ENCODE measurements at regions not wholly inside any gene's neighbourhood (a gene's known extent, or its start where the extent isn't known, plus 50 kb on each side); places are given as distances from the start of the nearest gene placed in this dataset.

GRCh38 chr10:61356354-61356753 lies 96.8 kb downstream of the TMEM26 start:
- no peak overlapping the region for H3K27ac ChIP-seq
- TF ChIP-seq ZFX (IDR thresholded peaks at IDR 0.05) (no peak), CTCF (conservative IDR thresholded peaks at IDR 0.05) (no peak)

- TF ChIP-seq CTCF (conservative IDR thresholded peaks at IDR 0.05) (no peak), ZFX (IDR thresholded peaks at IDR 0.05) (no peak)
- H3K27ac ChIP-seq: no peak overlapping the region
These were observed 98.0 kb downstream of the TMEM26 start for GRCh38 chr10:61355211-61355610.

- no peak overlapping the region for H3K27ac ChIP-seq
- TF ChIP-seq ZFX (IDR thresholded peaks at IDR 0.05) (no peak), CTCF (conservative IDR thresholded peaks at IDR 0.05) (no peak)
These were observed 98.7 kb downstream of the TMEM26 start for GRCh38 chr10:61354401-61354975.

GRCh38 chr10:61350794-61351193 lies 102.4 kb downstream of the TMEM26 start:
- TF ChIP-seq ZFX (IDR thresholded peaks at IDR 0.05): no peak
- no peak overlapping the region for H3K27ac ChIP-seq

- no peak for TF ChIP-seq CTCF (conservative IDR thresholded peaks at IDR 0.05)
- no peak for TF ChIP-seq ZFX (IDR thresholded peaks at IDR 0.05)
- H3K27ac ChIP-seq: no peak overlapping the region
These were observed 103.1 kb downstream of the TMEM26 start for GRCh38 chr10:61350068-61350467.

- TF ChIP-seq CTCF (conservative IDR thresholded peaks at IDR 0.05) (no peak), ZFX (IDR thresholded peaks at IDR 0.05) (no peak)
- no peak overlapping the region for H3K27ac ChIP-seq
These were observed 106.3 kb downstream of the TMEM26 start for GRCh38 chr10:61346796-61347413.

GRCh38 chr10:61343796-61344195 lies 109.4 kb downstream of the TMEM26 start:
- TF ChIP-seq ZFX (IDR thresholded peaks at IDR 0.05) (no peak), CTCF (conservative IDR thresholded peaks at IDR 0.05) (no peak)

More at GRCh38 chr10:61343796-61344195, 109.4 kb downstream of the TMEM26 start:
- H3K27ac ChIP-seq: no peak overlapping the region
